GM19438 (cell line): ENCODE measurements at regions not wholly inside any gene's neighbourhood (a gene's known extent, or its start where the extent isn't known, plus 50 kb on each side); places are given as distances from the start of the nearest gene placed in this dataset.
"Not testable (repeated sequence)": the region's sequence is repeated elsewhere in the genome, so short reads cannot be mapped to it uniquely, and the experiment has no call there.

Experiments used
- ATAC-seq: cut with Tn5 transposase; IDR thresholded peaks from one replicate; pipeline ENCODE4 v1.9.1; 2021; ENCODE audit warnings: low read depth; ENCODE audit not compliant: unreplicated experiment

- no peak for ATAC-seq
Measured at GRCh38 chr6:21767891-21768648, 174.5 kb downstream of the SOX4 start.

DNA sequence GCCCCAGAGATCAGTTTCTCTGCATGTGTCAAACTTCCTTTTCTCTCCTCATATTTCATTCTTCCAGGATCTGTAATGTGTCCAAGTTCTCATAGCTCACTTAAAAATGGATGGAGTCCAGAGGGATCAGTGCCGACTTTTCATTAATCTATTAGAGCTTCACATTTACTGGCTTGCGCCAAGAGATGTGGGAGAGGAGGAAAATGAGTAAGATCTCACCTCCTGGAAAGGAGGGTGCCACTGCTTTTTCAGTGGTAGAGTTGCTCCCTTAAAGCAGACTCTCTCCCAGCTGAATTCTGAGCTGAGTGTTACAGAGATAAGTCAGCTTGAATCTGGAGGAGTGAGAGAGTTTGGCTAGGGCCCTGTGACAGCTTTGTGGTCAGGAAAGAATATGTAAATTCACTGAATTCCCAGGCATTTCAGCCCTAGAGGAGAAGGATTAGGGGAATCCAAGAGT is 175.9 kb downstream of the SOX4 start:
- no peak for ATAC-seq

DNA sequence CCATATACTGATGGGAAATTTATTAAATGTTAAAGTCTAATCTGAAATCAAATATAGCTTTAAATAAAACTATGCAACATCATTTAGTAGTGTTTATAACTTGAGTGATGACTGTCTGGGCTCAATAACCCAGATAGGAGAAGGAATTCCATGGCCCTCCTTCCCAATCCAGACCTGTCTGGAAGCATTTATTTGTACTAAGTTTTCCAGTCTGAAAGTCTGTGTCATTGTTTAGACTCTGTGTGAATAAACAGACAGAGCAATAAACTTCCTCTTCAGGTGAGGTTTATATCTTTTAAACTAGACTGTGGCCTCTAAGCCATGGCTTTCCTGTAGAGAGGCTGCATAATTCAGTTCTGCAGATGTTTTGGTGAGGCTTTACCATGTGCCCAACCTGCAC is 176.4 kb downstream of the SOX4 start:
- no peak for ATAC-seq

- no peak for ATAC-seq
Measured at GRCh38 chr6:21771626-21772320, 178.2 kb downstream of the SOX4 start.

- no peak for ATAC-seq
Measured at GRCh38 chr6:21772477-21772876, 178.9 kb downstream of the SOX4 start.

DNA sequence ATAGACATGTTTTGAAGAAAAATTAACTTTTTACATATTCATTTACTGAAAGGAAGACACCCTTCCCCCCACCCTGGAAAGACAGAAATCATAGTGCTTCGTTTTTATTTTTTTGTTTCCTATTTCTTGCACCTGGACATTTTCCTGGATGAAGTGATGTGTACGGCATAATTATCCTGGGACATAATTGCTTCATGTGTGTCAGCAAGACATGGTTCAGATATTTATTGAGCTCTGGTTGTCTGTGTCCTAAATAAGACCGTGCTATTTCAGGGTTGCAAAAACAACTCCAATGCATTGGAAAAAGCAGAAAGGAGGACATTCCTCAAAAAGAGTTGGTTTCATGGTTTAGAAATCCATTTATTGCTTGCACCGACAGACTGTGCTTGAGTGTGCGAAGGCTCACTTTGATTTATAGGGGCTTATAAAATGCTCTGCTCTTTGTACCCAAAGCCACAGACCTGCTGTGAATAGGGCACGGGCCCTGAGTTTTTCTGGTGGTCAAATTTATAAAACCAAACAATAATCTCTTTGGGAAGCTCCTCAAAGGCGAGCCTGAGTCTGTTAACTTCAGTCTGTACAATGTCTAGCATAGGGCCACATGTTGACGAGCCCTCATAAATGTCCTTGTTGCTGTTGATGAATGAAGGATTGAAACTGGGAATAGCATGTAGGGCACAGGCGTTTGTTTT is 179.5 kb downstream of the SOX4 start:
- no peak for ATAC-seq

DNA sequence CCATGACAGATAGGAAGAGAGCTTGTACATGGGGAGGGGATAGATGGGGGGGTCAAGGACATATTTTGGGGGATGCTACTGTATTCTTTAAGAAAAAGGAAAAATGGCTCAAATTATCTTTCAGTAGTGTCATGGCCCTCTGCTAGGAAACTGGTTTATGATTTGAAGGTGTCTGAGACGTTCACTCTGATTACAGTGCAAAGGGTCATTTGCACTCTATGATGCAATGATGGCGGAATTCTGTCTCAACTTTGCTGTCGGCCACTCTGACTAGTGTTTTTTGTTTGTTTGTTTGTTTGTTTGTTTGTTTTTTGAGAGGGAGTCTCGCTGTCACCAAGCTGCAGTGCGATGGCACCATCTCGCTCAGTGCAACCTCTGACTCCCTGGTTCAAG is 180.0 kb downstream of the SOX4 start:
- no peak for ATAC-seq

DNA sequence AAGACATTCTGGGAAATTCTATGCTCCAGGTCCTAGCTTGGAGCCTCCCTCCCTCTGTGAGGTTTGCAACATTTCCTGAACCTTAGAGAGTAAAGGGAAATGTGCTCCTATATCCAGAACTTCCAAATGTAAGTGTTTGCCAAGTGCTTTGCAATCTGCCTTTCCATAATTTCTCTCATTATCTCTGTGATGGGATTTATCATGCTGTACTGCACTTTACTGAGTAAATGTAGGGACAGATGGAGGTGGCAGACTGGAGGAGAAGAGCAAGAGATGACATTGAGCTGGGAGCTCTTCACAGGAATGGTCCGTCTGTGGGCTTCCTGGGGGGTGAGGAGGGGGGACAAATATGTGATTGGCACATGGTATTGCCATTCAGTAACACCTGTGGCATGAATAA is 184.3 kb downstream of the SOX4 start:
- no peak for ATAC-seq

- ATAC-seq: no peak
Measured at GRCh38 chr6:21780141-21780540, 186.6 kb downstream of the SOX4 start.

- no peak for ATAC-seq
Measured at GRCh38 chr6:21780679-21781078, 187.1 kb downstream of the SOX4 start.

GRCh38 chr6:21781128-21781527 is 187.6 kb downstream of the SOX4 start:
- ATAC-seq: no peak

DNA sequence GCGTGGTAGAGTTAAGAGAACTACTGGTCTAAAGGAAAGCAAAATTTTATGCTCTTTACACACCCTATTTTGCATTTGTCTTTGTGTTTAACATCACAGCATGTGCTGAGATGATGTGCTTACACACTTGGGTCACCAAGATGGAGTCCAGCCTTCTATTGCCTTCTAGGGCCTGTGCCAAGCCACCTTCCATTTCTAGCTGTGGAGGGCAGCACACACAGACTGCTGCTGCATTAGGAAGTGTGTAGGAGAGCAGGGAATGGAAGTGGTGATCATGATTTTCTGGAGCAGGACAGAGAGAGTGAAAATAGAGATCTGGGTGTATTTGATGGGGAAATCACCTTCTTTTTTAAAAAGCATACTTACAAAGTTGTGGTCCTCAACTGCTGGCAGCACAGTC is 191.6 kb downstream of the SOX4 start:
- ATAC-seq: no peak

DNA sequence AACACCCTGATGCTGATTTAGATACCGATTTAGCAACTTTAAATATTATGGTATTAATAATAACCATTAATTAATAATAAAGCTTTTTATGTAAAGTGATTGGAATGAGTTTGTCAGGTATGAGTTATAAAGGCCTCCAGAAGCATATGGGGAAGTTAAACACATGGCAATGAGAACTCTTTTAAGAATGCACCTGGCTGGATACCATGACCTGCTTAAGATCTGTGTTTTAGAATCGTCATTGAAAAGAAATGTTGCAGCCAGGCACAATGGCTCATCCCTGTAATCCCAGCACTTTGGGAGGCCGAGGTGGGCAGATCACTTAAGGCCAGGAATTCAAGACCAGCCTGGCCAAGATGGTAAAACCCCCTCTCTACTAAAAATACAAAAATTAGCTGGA is 197.5 kb downstream of the SOX4 start:
- no peak for ATAC-seq

DNA sequence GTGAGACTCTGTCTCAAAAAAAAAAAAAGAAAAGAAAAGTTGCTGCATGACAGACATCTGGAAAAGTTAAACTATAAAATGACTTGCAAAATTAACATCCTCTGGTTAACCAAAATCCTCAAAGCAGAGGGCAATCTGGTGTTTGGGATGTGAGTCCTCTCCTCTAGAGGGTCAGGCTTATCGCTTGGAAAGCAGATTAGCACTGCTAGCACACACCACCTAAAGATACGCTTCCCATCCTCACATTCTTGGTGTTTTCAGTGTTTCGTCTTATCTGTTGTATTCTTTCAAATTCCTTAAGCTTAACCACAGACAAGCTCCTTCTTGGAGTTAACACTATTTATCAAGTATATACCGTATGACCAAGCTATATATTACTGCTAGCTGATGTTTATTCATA is 198.0 kb downstream of the SOX4 start:
- no peak for ATAC-seq

DNA sequence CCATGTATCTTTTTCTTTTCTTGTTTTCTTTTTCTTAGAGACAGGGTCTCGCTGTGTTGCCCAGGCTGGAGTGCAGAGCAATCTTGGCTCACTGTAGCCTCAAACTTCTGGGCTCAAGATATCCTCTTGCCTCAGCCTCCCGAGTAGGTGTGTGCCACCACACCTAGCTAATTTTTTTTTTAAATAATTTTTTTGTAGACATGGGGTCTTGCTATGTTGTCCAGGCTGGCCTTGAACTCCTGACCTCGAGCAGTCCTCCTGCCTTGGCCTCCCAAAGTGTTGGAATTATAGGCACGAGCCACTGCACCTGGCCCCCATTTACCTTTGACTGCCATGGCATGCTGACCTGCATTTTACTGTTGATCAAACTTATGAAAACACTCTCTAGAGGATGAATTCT is 198.6 kb downstream of the SOX4 start:
- no peak for ATAC-seq

DNA sequence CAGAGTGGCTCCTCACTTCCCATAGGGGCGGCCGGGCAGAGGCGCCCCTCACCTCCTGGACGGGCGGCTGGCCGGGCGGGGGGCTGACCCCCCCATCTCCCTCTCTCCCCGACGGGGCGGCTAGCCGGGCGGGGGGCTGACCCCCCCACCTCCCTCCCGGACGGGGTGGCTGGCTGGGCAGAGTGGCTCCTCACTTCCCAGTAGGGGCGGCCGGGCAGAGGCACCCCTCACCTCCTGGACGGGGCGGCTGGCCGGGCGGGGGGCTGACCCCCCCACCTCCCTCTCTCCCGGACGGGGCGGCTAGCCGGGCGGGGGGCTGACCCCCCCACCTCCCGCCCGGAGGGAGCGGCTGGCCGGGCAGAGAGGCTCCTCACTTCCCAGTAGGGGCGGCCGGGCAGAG is 203.4 kb downstream of the SOX4 start:
- not testable (repeated sequence) for ATAC-seq

DNA sequence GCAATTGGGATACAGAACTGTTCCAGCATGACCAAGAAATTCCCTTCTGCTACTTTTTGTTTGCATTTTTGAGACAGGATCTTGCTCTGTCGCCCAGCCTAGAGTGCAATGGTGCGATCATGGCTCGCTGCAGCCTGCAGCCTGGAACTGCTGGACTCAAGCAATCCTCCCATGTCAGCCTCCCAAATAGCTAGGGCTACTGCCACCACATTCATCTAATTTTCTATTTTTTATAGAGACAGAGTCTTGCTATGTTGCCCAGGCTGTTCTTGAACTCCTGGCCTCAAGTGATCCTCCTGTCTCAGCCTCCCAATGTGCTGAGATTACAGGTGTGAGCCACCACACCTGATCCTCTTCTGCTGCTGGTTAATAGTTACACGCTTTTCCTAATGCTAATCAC is 204.9 kb downstream of the SOX4 start:
- ATAC-seq: no peak

GRCh38 chr6:21800330-21800729 is 206.8 kb downstream of the SOX4 start:
- ATAC-seq: no peak

DNA sequence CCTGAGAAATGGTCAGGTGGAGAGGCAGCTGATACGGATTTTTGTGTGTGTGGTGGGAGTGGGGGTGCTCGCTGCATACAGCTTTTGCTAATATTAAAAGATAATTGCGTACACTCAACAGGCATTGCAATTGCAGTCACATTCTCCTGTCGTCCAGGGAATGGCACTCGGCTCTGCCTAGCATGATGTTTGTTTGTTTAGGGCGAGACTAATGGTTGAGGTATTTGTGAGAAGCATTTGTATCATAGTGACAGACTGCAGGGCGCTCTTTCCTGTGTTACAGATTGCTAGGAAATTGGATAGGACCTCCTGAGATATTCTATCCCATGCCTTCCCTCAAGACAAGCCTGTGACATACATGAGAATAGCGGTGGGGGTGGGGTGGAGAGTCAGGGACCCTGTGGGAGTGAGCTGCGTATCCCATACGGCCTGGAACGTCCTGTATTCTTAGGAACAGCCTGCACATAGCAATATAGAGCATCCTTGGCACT is 207.4 kb downstream of the SOX4 start:
- no peak for ATAC-seq

GRCh38 chr6:21801446-21802174 is 208.1 kb downstream of the SOX4 start:
- ATAC-seq: no peak
